ENCODE measurements at regions not wholly inside any gene's neighbourhood (a gene's known extent, or its start where the extent isn't known, plus 50 kb on each side); places are given as distances from the start of the nearest gene placed in this dataset.

GRCh38 chr4:49516796-49517195 is 530.7 kb downstream of the CWH43 start:
- TF ChIP-seq CTCF (IDR thresholded peaks at IDR 0.05), result no peak
- TF ChIP-seq POLR2A (IDR thresholded peaks at IDR 0.05), result no peak
